ENCODE measurements at regions not wholly inside any gene's neighbourhood (a gene's known extent, or its start where the extent isn't known, plus 50 kb on each side); places are given as distances from the start of the nearest gene placed in this dataset.

DNA sequence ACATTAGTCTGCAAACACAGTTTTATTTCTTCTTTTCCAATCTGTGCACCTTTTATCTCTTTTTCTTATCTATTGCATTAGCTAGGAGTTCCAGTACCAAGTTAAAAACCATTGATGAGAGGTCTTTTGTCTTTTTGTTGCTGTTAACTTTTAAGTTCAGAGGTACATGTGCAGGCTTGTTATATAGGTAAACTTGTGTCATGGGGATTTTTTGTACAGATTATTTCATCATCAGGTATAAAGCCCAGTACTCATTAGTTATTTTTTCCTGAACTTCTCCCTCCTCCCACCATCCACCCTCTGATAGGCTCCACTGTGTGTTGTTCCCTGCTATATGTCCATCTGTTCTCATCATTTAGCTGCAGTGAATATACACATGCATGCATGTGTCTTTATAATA is 349.9 kb downstream of the PDHA2 start:
- no peak for DNase-seq

DNA sequence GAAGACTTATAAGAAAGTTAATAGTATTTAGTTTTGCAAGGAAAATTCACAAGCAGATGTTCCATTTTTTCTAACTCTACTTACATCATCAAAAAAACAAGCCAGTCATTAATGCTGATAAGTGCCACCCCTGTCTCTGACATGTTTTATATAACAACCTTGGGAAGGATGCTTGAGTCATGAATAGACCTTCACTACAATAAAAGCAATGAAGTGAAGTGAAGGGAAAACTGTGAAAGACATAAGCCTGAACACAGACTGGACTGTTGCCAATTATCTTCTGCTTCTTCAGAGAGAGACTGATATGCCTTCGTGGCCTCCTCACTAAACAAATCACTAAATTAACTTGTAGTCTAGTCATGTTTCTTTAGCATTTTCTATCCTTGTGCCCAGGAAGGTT is 353.2 kb downstream of the PDHA2 start:
- DNase-seq: no peak

DNA sequence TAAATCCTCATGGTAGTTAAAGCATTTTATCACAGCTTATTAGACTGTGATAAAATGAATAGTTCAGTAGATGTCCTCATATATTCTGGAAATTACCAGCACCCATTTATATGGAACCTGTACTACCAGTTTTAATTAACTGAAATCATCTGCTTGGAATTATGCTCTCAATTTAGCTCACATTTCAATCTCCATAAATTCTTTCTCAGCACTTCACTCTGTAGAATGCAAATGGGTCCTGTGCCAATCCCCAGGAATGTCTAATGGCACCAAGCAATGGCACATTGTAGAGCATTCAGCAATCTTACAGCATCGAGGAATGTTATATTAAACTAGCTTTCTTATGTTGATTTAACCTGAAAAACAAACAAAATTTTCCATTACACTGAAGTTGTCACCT is 355.1 kb downstream of the PDHA2 start:
- no peak for DNase-seq

- no peak for DNase-seq
Observed at GRCh38 chr4:96205143-96205936, 365.4 kb downstream of the PDHA2 start.

DNA sequence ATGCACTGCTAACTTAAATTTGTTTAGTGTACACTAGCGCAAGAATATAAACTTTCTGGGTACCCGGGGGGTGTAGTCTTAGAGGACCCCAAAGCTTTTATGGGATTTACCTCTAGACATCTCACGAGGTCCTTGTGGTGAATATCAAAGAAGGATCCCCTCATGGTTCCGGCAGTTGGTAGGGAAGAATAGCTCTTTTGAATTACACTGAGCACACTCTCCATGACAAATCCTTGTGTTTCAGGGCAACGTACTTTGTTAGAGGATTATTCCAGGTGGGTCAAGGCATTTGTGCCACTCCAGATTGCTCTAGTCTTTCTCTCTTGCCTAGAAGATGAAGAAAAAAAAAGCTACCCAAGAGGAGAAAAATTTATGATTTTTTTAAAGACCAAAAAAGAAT is 387.6 kb downstream of the PDHA2 start:
- no peak for DNase-seq

DNA sequence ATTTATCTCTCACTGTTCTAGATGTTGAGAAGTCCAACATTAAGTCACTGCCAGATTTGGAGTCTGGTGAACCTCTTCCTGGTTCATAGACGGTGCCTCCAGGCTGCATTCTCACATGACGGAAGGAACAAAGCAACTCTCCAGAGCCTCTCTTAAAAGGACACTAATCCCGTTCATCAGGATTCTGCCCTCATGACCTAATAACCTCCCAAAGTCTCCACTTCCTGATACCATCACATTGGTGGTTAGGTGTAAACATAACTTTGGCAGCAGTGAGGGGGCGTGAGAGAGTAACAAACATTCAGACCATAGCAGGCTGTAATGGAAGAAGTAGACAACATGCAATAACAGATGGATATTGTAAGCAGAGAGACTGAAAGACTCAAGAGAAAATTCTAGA is 388.6 kb downstream of the PDHA2 start:
- DNase-seq: no peak

GRCh38 chr4:96240041-96240440 is 400.1 kb downstream of the PDHA2 start:
- no peak for DNase-seq

DNA sequence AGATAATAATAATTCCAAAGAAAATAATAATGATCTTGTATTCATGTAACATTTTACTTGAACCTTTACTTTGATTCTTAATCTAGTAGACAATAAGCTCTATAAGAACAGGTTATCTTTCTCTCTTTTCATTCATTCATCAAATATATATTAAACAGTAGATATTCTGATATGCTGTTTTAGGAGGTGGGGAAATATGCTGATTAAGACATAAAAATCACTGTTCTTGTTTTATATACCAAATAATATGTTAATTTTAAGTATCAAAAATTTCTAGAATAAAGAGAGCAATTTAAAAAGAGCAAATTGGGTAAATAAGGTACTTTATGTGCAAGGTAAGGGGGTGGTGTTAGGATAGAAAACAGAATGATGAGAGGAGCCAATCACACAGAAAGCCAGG is 401.9 kb downstream of the PDHA2 start:
- DNase-seq: no peak

DNA sequence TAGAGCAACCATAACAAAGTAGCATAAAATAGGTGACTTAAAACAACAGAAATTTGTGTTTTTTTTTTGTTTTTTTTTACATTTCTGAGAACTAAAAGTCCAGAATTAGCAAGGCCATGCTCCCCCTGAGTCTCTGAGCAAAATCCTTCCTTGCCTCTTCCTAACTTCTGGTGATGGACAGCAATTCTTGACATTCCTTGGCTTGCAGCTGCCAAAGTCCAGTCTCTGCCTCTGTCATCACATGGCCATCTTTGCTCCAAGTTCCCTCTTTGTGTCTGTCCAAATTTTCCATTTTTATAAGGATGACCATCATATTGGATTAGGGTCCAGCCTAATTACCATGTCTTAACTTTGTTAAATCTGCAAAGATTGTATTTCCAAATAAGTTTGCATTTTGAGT is 407.2 kb downstream of the PDHA2 start:
- DNase-seq: no peak

DNA sequence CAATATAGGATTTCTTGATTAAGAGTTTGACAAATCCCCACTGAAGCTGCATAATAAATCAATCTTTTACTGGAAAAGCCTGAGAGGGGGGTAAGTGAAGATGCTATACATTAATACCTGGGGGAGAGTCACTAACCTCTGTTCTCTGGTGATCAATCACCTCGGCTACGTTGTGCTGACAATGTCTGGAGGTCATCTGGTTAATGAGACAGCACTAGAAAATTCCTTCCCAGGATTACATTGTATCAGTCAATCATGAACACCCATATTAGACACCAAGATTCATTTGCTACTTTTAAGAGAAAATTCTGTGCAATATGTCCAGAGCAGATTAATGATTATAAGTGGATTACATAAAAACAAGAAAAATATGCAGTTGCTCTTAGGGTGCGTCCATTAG is 408.3 kb downstream of the PDHA2 start:
- DNase-seq: no peak

- no peak for DNase-seq
Observed at GRCh38 chr4:96260064-96260682, 420.3 kb downstream of the PDHA2 start.

DNA sequence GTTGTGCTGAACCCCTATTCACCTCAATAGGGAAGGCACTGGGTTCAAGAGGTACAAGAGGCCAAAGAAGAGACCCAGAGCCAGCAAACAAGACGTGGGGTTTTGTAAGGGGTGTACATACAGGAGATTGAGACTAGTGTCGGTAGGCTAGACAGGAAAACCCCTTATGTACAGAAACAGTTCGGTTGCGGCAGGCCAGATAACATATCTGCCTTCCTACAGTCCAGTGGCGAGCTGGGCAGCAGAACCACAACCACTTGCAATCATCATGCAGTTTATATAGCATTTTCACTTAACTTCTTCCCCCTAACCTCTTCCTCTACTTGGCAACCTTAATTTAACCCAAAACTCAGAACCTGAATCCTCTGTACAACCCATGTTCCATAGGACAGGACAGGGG is 422.2 kb downstream of the PDHA2 start:
- no peak for DNase-seq

- no peak for DNase-seq
Observed at GRCh38 chr4:96263291-96263690, 423.4 kb downstream of the PDHA2 start.

GRCh38 chr4:96264941-96265463 is 425.1 kb downstream of the PDHA2 start:
- DNase-seq: no peak

GRCh38 chr4:96293806-96294205 is 453.9 kb downstream of the PDHA2 start:
- no peak for DNase-seq

DNA sequence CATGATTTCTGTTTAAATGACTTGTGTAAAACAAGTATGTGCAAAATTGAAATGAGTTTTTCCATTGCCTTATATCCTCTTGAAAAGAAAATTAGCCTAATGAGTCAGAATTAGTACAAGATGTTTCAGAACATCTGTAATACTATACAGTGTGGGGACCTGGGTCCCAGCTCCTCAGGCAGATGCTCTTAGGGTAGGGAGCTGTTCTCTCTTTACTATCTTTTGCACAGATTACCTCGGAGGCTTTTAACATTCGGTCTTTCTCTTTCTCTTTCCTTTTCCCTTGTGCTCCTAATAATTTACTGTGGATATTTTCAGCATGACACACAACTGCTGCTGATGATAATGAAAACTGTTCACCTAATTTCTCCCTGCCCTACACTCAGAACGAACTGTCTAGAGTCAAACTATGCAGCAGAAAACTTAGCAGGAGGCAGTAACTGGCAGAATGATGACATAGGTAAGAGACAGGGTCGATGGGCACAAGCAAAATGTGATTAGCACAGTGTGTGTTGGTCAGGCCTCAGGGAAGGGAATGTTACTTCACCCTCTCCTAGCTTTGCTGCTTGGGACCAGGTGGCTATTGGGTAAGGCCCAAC is 455.3 kb downstream of the PDHA2 start:
- DNase-seq: no peak

DNA sequence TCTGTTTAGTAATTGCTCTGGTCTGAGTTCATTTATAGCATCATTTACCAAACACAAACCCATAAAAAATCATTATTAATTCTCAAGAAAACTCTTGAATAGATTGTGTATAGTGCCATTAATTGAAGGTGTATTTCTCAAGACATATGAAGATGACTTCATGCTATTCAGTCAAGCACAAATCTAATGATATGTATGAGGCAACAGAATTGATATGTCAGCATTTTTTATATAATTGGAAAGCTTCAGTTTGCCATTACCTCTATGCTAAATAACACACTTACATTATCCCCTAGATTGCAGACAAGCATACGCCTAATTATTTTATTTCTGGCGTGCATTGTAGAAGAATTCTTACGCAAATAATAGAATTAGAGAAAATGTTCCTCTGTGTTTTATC is 461.8 kb downstream of the PDHA2 start:
- DNase-seq: no peak

DNA sequence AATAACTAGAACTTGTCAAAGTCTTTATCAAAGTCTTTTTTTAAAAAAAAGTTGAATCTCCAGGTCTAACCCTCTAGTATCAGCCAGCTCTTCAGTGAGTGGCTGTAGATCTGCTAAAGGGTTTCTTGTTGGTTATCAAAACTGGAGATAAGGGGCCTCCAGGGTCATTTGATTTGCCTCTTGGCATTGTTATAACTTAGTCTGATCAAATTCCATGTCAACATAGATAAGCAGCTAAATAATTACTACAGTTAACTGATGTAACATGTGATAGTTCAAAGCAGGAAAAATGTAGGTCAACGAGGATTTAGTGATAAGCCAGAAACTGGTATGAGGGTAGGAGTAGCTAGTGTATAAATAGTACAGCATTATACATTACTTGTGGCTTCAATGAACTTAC is 465.1 kb downstream of the PDHA2 start:
- DNase-seq: no peak

DNA sequence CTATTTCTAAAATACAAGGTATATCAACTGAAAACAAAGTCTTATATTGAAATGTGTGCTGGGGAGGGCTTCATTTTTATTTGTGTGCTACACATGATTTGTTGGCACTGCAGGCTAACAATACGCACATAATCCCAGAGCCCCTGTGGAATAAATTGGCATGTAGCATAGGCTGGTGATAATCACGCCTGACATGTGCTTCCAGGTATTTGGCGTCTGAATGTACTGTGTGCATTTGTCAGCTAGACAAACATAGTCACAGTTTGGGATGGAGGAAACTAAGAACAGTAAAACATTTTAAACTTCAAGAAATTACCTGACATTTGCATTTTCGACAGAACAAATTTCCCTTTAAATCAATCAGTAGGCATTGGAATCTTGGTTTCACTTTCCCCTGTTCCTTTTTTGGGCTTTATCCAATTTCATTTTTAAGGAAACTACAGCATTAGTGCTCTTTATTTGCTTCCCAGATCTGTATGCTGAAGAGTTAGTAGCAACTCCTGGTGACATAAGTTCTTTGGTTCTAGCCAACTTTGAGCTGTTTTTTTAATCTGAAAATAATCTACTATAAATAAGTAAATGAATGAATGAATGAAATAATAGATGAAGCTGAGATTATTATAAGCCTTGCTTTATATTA is 472.3 kb downstream of the PDHA2 start:
- DNase-seq: no peak

DNA sequence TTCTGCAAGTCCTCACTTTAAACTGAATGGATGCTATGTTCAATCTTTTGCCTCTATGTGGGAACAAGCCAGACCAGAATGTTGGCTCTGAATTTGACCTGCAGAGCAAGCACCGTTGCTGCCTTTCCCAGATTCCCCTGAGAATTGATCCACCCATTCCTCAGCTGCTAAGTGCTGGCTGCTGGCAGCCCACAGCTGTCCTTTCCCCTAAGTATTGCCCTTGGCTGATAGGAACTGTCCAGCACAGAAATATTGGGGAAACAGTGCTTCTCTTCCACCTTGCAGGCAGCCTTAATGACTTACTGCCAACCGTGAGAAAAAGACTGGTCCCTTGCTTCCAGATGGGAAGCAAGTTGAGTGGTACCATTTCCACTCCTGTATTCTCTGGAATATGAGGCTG is 475.9 kb downstream of the PDHA2 start:
- DNase-seq: no peak

- no peak for DNase-seq
Observed at GRCh38 chr4:96316776-96317175, 476.9 kb downstream of the PDHA2 start.

DNA sequence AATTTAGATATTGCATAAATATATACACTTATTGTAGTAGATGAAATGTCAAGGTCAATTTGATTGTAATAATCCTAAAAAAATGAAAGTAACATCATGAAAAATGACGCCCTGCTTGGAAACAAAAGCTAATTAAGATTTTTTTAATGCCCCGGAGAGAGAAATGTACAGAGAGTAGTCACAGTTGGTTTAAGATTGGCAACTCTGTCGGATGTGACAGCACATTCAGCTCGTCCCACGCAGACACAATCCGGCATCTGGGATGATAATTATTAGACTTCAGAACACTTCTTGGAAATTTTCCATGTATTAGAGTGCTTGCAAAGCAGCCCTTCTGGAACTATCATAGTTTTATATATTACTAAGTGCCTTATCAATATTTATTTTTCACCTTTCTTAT is 478.0 kb downstream of the PDHA2 start:
- no peak for DNase-seq

DNA sequence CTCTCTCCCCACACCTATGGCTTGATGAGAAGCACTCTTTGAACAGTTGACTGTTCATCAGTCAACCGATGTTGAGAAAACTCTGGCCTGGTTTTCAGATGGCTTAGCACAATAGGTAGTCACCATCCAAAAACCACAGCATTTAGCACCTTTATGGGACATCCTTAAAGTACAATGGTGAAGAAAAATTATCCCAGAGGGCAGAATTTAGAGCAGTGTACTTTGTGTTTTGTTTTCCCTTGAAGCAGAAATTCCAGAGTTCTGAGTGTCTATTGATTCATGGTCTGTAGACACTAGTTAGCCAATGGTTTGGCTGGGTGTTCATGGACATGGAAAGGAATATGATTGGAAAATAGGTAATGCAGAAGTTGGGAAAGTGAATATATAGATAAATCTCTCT is 487.0 kb downstream of the PDHA2 start:
- no peak for DNase-seq

DNA sequence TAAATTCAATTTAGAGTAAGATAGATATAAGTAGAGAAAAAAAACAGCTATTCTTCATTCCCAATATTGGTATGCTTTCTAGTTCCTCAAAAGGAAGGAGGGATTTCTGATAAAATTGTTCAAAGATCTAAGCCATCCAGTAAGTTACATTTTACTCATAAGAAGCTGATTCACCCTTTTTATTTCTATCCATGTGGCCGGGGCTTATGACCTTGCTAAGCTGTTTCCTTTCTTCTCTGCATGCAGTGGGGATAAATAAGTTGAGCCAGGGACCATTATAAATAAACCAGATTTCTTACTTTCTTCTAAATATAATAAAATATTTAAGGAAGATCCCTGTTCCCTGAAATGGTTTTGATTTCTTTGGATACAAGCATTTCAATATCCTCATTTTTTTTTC is 502.3 kb downstream of the PDHA2 start:
- no peak for DNase-seq
